ENCODE measurements at regions not wholly inside any gene's neighbourhood (a gene's known extent, or its start where the extent isn't known, plus 50 kb on each side); places are given as distances from the start of the nearest gene placed in this dataset.

GRCh38 chr2:231644426-231644825, 51.8 kb downstream of the TEX44 start:
- DNase-seq (ENCODE audit: low spot score), result no peak
- no peak for ATAC-seq

DNA sequence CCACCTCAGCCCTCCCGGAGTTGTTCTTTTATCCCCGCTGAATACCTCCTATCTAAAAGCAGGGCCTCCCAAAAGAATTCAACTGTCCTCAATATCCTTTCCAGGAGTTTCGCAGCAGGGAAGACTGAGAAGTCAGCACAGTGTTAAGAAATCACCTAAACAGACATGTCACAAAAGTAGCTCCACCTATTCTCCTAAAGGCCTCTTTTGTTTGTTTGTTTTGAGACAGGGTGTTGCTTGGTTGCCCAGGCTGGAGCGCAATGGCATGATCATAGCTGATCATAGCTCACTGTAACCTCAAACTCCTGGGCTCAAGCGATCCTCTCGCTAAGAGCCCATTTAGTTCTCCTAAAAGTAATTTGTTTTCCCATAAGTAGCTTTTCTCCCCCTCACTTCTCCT, 53.8 kb downstream of the TEX44 start:
- ATAC-seq (no peak), DNase-seq (ENCODE audit: low spot score) (no peak)

- DNase-seq (ENCODE audit: low spot score), result peak; percentile 78
Observed at GRCh38 chr2:231648579-231649174, 56.0 kb downstream of the TEX44 start.

DNA sequence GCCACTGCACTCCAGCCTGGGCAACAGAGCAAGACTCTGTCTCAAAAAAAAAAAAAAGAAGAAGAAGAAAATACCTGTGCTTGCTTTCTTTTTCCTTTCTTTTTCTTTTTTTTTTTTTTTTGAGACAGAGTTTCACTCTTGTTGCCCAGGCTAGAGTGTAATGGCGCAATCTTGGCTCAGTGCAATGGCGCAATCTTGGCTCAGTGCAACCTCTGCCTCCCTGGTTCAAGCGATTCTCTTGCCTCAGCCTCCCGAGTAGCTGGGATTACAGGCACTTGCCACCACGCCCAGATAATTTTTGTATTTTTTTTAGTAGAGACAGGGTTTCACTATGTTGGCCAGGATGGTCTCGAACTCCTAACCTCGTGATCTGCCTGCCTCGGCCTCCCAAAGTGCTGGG, 56.8 kb upstream of the PTMA start:
- DNase-seq (ENCODE audit: low spot score), result peak; percentile 71
- ATAC-seq, result peak; percentile 70

More at GRCh38 chr2:231648579-231649174, 56.0 kb downstream of the TEX44 start:
- peak; percentile 99 for ATAC-seq

DNA sequence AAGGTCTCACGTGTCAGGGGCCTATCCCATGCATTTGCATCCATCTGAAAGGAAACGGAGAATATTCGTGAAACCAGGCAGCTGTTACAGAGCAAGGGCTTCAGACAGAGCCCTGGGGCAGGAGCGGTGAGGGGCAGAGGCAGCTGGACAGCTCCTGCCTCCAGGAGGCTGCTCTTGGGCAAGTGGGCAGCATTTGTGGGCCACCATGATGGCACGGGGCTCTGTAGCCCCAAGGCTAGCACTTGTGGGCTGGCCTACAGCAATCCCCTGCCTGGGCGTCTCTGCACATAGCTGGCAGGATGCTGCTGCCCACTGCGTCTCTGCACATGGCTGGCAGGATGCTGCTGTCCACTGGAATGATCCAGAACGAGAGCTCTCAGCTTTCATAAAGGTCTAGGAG, 52.8 kb upstream of the PTMA start:
- ATAC-seq (no peak), DNase-seq (ENCODE audit: low spot score) (no peak)

GRCh38 chr2:231655894-231656293, 52.4 kb upstream of the PTMA start:
- DNase-seq (ENCODE audit: low spot score), result no peak
- ATAC-seq, result no peak

Data from left lobe of liver (tissue), 2 donors.